ENCODE measurements at regions not wholly inside any gene's neighbourhood (a gene's known extent, or its start where the extent isn't known, plus 50 kb on each side); places are given as distances from the start of the nearest gene placed in this dataset.

DNA sequence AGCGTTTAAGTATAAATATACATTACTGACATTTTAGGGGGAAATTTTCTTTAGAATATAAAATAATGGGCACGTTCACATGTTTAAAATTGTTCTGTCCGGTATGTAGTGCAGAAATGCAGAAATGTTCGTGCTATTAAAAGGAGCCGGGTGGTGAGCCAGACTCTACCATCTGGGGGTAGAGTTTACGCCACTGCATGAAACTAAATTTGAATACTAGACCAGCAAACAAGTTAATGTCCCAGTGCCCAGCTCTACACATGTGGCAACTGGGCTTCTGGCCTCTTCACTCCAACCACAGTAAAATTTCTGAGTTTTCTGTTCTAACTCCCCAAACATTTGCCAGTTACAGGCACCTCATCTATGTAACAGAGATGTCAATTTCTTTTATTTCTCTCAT, 1453.3 kb upstream of the TENM3 start:
- H3K4me3 ChIP-seq (ENCODE audit: severe bottlenecking): no peak overlapping the region
- ATAC-seq (ENCODE audit: low read depth) (no peak), DNase-seq (ENCODE audit: low spot score) (no peak)
- TF ChIP-seq, protein P1, sequence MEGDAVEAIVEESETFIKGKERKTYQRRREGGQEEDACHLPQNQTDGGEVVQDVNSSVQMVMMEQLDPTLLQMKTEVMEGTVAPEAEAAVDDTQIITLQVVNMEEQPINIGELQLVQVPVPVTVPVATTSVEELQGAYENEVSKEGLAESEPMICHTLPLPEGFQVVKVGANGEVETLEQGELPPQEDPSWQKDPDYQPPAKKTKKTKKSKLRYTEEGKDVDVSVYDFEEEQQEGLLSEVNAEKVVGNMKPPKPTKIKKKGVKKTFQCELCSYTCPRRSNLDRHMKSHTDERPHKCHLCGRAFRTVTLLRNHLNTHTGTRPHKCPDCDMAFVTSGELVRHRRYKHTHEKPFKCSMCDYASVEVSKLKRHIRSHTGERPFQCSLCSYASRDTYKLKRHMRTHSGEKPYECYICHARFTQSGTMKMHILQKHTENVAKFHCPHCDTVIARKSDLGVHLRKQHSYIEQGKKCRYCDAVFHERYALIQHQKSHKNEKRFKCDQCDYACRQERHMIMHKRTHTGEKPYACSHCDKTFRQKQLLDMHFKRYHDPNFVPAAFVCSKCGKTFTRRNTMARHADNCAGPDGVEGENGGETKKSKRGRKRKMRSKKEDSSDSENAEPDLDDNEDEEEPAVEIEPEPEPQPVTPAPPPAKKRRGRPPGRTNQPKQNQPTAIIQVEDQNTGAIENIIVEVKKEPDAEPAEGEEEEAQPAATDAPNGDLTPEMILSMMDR (IDR thresholded peaks at IDR 0.05; ENCODE audit: poor library complexity, severe bottlenecking): no peak
- no peaks in the 10 kb centered on the region for H3K4me1 ChIP-seq (ENCODE audit: insufficient read depth, poor library complexity, severe bottlenecking)
- H3K27me3 ChIP-seq (ENCODE audit: insufficient read depth, poor library complexity, severe bottlenecking): no peaks in the 10 kb centered on the region
- no peak overlapping the region for H3K27ac ChIP-seq (ENCODE audit: poor library complexity, severe bottlenecking)
- H3K9me3 ChIP-seq (ENCODE audit: severe bottlenecking): no peaks in the 10 kb centered on the region
- H3K36me3 ChIP-seq (ENCODE audit: low read depth): no peaks in the 10 kb centered on the region

DNA sequence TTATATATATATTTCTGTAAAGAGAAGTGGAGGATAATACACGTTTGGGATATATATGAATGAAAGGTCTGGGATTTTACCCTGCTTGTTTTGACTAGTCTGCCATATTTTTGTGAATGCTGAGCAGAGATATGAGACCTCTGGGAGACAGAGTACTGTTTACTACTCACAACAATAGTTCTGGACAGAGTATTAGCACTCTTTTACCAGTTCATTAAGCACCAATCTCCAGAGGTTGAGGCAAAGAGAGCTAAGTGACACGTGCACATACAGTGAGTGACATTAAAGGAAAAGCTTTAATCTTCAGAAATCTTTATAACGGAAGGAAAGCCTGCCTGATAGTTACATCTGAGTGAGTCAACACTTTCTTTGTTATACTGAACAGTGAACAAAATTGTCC, 1452.7 kb upstream of the TENM3 start:
- Histone ChIP-seq H3K4me3 (ENCODE audit: severe bottlenecking) (no peak overlapping the region), H3K9me3 (ENCODE audit: severe bottlenecking) (no peaks in the 10 kb centered on the region), H3K4me1 (ENCODE audit: insufficient read depth, poor library complexity, severe bottlenecking) (no peaks in the 10 kb centered on the region), H3K27me3 (ENCODE audit: insufficient read depth, poor library complexity, severe bottlenecking) (no peaks in the 10 kb centered on the region), H3K36me3 (ENCODE audit: low read depth) (no peaks in the 10 kb centered on the region), H3K27ac (ENCODE audit: poor library complexity, severe bottlenecking) (no peak overlapping the region)
- ATAC-seq (ENCODE audit: low read depth) (no peak), DNase-seq (ENCODE audit: low spot score) (no peak)
- TF ChIP-seq, protein P1 (IDR thresholded peaks at IDR 0.05; ENCODE audit: poor library complexity, severe bottlenecking): no peak

DNA sequence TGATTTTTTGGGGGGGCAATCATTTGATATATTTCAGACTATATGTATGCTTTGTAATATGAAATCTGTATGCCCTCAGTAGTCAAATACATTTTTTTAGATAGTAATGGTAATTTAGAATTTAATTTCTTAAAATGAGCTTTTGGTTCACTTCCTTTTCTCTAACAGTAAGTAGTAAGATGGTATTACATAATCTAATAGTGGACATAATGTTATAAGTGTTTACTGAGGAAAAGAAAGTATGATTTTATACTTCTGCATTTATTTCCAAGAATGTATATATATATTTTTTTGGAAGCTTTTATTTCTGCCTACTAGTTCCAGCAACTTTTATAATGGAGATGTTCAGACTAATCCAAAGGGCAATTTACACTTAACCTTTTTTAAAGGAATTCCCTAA, 1450.7 kb upstream of the TENM3 start:
- ATAC-seq (ENCODE audit: low read depth): no peak
- no peak overlapping the region for H3K27ac ChIP-seq (ENCODE audit: poor library complexity, severe bottlenecking)
- no peak overlapping the region for H3K4me3 ChIP-seq (ENCODE audit: severe bottlenecking)
- H3K27me3 ChIP-seq (ENCODE audit: insufficient read depth, poor library complexity, severe bottlenecking): no peaks in the 10 kb centered on the region
- H3K4me1 ChIP-seq (ENCODE audit: insufficient read depth, poor library complexity, severe bottlenecking): no peaks in the 10 kb centered on the region
- H3K36me3 ChIP-seq (ENCODE audit: low read depth): no peaks in the 10 kb centered on the region
- DNase-seq (ENCODE audit: low spot score): no peak
- no peaks in the 10 kb centered on the region for H3K9me3 ChIP-seq (ENCODE audit: severe bottlenecking)
- TF ChIP-seq, protein P1 (IDR thresholded peaks at IDR 0.05; ENCODE audit: poor library complexity, severe bottlenecking): no peak

DNA sequence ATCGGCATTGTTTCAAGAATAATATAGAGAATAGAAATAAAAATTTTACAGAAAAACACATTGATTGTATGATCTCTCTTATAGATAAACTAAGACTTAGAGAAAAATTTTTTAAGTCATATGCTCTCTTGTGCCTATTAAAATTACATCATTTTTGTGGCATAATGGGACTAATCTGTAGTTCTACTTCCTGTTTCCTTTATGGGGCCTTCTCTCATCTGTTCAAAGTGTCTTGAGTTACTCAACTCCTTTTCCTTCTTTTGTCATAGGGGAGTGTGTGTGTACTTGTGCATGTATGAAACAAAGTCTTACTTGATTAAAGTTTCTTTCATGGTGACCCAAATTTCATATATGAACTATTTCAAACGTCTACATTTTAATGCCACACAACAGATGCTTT, 1448.9 kb upstream of the TENM3 start:
- H3K27me3 ChIP-seq (ENCODE audit: insufficient read depth, poor library complexity, severe bottlenecking): no peaks in the 10 kb centered on the region
- DNase-seq (ENCODE audit: low spot score) (no peak), ATAC-seq (ENCODE audit: low read depth) (no peak)
- no peaks in the 10 kb centered on the region for H3K36me3 ChIP-seq (ENCODE audit: low read depth)
- TF ChIP-seq, protein P1 (IDR thresholded peaks at IDR 0.05; ENCODE audit: poor library complexity, severe bottlenecking): no peak
- H3K4me3 ChIP-seq (ENCODE audit: severe bottlenecking): no peak overlapping the region
- no peaks in the 10 kb centered on the region for H3K4me1 ChIP-seq (ENCODE audit: insufficient read depth, poor library complexity, severe bottlenecking)
- H3K9me3 ChIP-seq (ENCODE audit: severe bottlenecking): no peaks in the 10 kb centered on the region
- H3K27ac ChIP-seq (ENCODE audit: poor library complexity, severe bottlenecking): no peak overlapping the region

DNA sequence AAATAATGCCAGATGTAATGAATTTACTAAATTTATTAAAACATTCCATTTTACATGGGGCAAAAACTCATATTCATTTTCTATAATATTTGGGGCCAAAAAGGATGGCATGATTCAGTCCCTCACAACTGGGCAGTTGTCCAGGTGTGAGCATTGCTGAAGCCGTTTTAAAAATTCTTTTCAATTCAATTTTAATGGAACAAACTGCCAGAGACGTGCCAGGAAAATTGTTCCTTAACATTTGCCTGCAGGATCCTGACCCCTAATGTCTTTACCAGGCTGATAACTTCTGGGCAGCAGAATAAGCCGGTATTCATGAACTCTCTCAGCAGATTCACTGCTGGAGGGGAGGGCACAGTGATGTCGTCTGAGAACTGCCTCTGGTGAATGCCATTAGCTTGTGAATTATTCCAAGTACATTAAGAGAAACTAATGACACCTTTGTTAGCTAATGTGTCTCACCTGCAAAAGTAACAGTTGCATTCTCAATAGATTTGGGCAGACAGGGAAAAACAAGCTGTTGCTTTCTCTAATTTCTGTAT, 1445.1 kb upstream of the TENM3 start:
- Histone ChIP-seq H3K36me3 (ENCODE audit: low read depth) (no peaks in the 10 kb centered on the region), H3K9me3 (ENCODE audit: severe bottlenecking) (no peaks in the 10 kb centered on the region), H3K4me3 (ENCODE audit: severe bottlenecking) (no peak overlapping the region), H3K27ac (ENCODE audit: poor library complexity, severe bottlenecking) (no peak overlapping the region), H3K27me3 (ENCODE audit: insufficient read depth, poor library complexity, severe bottlenecking) (no peaks in the 10 kb centered on the region), H3K4me1 (ENCODE audit: insufficient read depth, poor library complexity, severe bottlenecking) (no peaks in the 10 kb centered on the region)
- ATAC-seq (ENCODE audit: low read depth): no peak
- DNase-seq (ENCODE audit: low spot score): no peak
- TF ChIP-seq, protein P1 (IDR thresholded peaks at IDR 0.05; ENCODE audit: poor library complexity, severe bottlenecking): no peak

Data from RWPE2 (cell line).